CD14-positive monocyte (primary cell): ENCODE measurements at regions not wholly inside any gene's neighbourhood (a gene's known extent, or its start where the extent isn't known, plus 50 kb on each side); places are given as distances from the start of the nearest gene placed in this dataset.
"Not testable (repeated sequence)": the region's sequence is repeated elsewhere in the genome, so short reads cannot be mapped to it uniquely, and the experiment has no call there.

Source experiments
- DNase-seq, 3 donors: peaks; one replicate each; pipeline ENCODE4 v3.0.0-alpha.2; 2011 to 2022
- H2AFZ ChIP-seq: 2 replicates; pipeline ENCODE4 v1.6.0; 2012; ENCODE audit warnings: mild to moderate bottlenecking, low read depth, low read length, inconsistent platforms; ENCODE audit not compliant: insufficient read depth, poor library complexity, severe bottlenecking
- H3K27ac ChIP-seq, 2 donors: 1 replicate in 1 of 2; 2 replicates in 1 of 2; pipeline ENCODE4 v1.5.1; 2012 to 2013; ENCODE audit warnings: low read length in 2 of 2, control low read depth in 1 of 2, inconsistent platforms in 1 of 2, low read depth in 1 of 2, mild to moderate bottlenecking in 1 of 2
- H3K27me3 ChIP-seq, 2 donors: one replicate each; pipeline versions ENCODE4 v1.6.0 to v1.6.1; 2011 to 2013; ENCODE audit warnings: low read length in 2 of 2; ENCODE audit not compliant: control insufficient read depth in 2 of 2, insufficient read depth in 2 of 2
- H3K36me3 ChIP-seq, 2 donors: replicated peaks in 1 of 2; 1 replicate in 1 of 2; 2 replicates in 1 of 2; pipeline versions ENCODE4 v1.5.1 to v1.6.1; 2012 to 2013; ENCODE audit warnings: low read length in 2 of 2, control low read depth in 1 of 2, inconsistent platforms in 1 of 2, mild to moderate bottlenecking in 1 of 2; ENCODE audit not compliant: insufficient read depth in 2 of 2, control insufficient read depth in 1 of 2
- H3K4me1 ChIP-seq, 2 donors: 1 replicate in 1 of 2; 2 replicates in 1 of 2; pipeline versions ENCODE4 v1.5.1 to v1.6.1; 2012 to 2013; ENCODE audit warnings: low read length in 2 of 2, control low read depth in 1 of 2, inconsistent platforms in 1 of 2, mild to moderate bottlenecking in 1 of 2, moderate library complexity in 1 of 2; ENCODE audit not compliant: insufficient read depth in 2 of 2, control insufficient read depth in 1 of 2
- H3K4me2 ChIP-seq: replicated peaks from 2 replicates; pipeline ENCODE3; 2012; ENCODE audit warnings: low read length, moderate library complexity, mild to moderate bottlenecking; ENCODE audit not compliant: poor library complexity, severe bottlenecking; ENCODE audit errors: extremely low read depth
- H3K4me3 ChIP-seq, 3 experiments: fragments of 200-600 bp in 1 of 3; sonication (generic) in 1 of 3; replicated peaks in 1 of 3; 1 replicate in 2 of 3; 2 replicates in 1 of 3; pipeline ENCODE4 v1.5.1; 2011 to 2013; ENCODE audit warnings: low read length in 3 of 3, mild to moderate bottlenecking in 3 of 3, control low read depth in 2 of 3, low read depth in 2 of 3, inconsistent platforms in 1 of 3, moderate library complexity in 1 of 3
- H3K79me2 ChIP-seq: 2 replicates; pipeline ENCODE4 v1.6.0; 2012; ENCODE audit warnings: mild to moderate bottlenecking, control low read depth, inconsistent platforms, low read length, moderate library complexity; ENCODE audit not compliant: insufficient read depth
- H3K9ac ChIP-seq: 2 replicates; pipeline ENCODE4 v1.6.0; 2017; ENCODE audit warnings: low read length, mild to moderate bottlenecking; ENCODE audit not compliant: insufficient read depth, poor library complexity, severe bottlenecking
- H3K9me3 ChIP-seq, 2 donors: replicated peaks in 1 of 2; 1 replicate in 1 of 2; 2 replicates in 1 of 2; pipeline versions ENCODE4 v1.5.1 to v1.6.1; 2012 to 2013; ENCODE audit warnings: low read length in 2 of 2, control low read depth in 1 of 2; ENCODE audit not compliant: control insufficient read depth in 1 of 2, insufficient read depth in 1 of 2
- H4K20me1 ChIP-seq: 2 replicates; pipeline ENCODE4 v1.6.0; 2012; ENCODE audit warnings: mild to moderate bottlenecking, low read length, control low read depth, moderate library complexity; ENCODE audit not compliant: insufficient read depth
- H3K27ac Mint-ChIP-seq, 7 donors: one replicate each; pipeline ENCODE4 v1.8.0; 2020; ENCODE audit warnings: mild to moderate bottlenecking in 7 of 7, mixed read lengths in 7 of 7, moderate library complexity in 6 of 7, inconsistent platforms in 2 of 7
- H3K27me3 Mint-ChIP-seq, 3 donors: one replicate each; pipeline ENCODE4 v1.8.0; 2021 to 2022; ENCODE audit warnings: low read depth in 3 of 3, mild to moderate bottlenecking in 3 of 3, mixed read lengths in 3 of 3, moderate library complexity in 3 of 3, inconsistent platforms in 1 of 3
- H3K36me3 Mint-ChIP-seq, 2 donors: one replicate each; pipeline ENCODE4 v1.8.0; 2020; ENCODE audit warnings: mixed read lengths in 2 of 2, inconsistent platforms in 1 of 2, mild to moderate bottlenecking in 1 of 2
- H3K4me1 Mint-ChIP-seq: one replicate; pipeline ENCODE4 v1.8.0; 2020; ENCODE audit warnings: mild to moderate bottlenecking, mixed read lengths
- H3K4me3 Mint-ChIP-seq, 2 donors: one replicate each; pipeline ENCODE4 v1.8.0; 2020; ENCODE audit warnings: mild to moderate bottlenecking in 2 of 2, mixed read lengths in 2 of 2, moderate library complexity in 1 of 2
- H3K9me3 Mint-ChIP-seq, 7 donors: one replicate each; pipeline ENCODE4 v1.8.0; 2020 to 2022; ENCODE audit warnings: mixed read lengths in 7 of 7, mild to moderate bottlenecking in 6 of 7, moderate library complexity in 6 of 7, inconsistent platforms in 2 of 7
- CTCF ChIP-seq: fragments of 200-600 bp; IDR thresholded peaks from one replicate; pipeline ENCODE4 v1.8.0; 2022; ENCODE audit warnings: antibody characterized with exemption, mild to moderate bottlenecking
- WGBS: methylation state at CpG from one replicate; pipeline ENCODE4 v1.1.5; 2013; ENCODE audit warnings: missing lambda C conversion rate; ENCODE audit not compliant: insufficient coverage; 5-methylcytosine and 5-hydroxymethylcytosine counted together
- intact Hi-C, 2 donors: fragments of 100-400 bp; cut with micrococcal nuclease; formaldehyde crosslinking; loops; one replicate each; pipeline versions ENCODE4 v1.15.0 to v1.15.1; 2023

GRCh38 chrX:87160435-87161010 is 357.1 kb upstream of the KLHL4 start:
- Mint-ChIP-seq H3K27me3 (peaks cover 0 to 2% (median 0%) of the 10 kb centered on the region in 3 donors), H3K36me3 (no peaks in the 10 kb centered on the region), H3K27ac (no peak overlapping the region), H3K4me1 (no peaks in the 10 kb centered on the region), H3K4me3 (no peak overlapping the region), H3K9me3 (no peaks in the 10 kb centered on the region)
- Histone ChIP-seq H2AFZ (no peak overlapping the region), H3K27ac (no peak overlapping the region), H3K4me1 (no peaks in the 10 kb centered on the region), H3K4me2 (no peak overlapping the region), H3K4me3 (no peak overlapping the region), H3K9ac (no peak overlapping the region), H3K9me3 (no peaks in the 10 kb centered on the region), H4K20me1 (no peaks in the 10 kb centered on the region), H3K79me2 (no peaks in the 10 kb centered on the region), H3K36me3 (no peaks in the 10 kb centered on the region), H3K27me3 (no peaks in the 10 kb centered on the region)
- no peak for DNase-seq
- TF ChIP-seq CTCF = no peak
- intact Hi-C loops = no loop called here
- 100% methylated on average over 1 of the region's 4 CpGs for WGBS

GRCh38 chrX:87167841-87168240 is 349.8 kb upstream of the KLHL4 start:
- Histone ChIP-seq H3K4me3 (no peak overlapping the region), H3K27me3 (no peaks in the 10 kb centered on the region), H3K36me3 (no peaks in the 10 kb centered on the region), H3K9ac (no peak overlapping the region), H3K4me2 (no peak overlapping the region), H3K9me3 (no peaks in the 10 kb centered on the region), H4K20me1 (no peaks in the 10 kb centered on the region), H3K4me1 (no peaks in the 10 kb centered on the region), H3K27ac (no peak overlapping the region), H2AFZ (no peak overlapping the region), H3K79me2 (no peaks in the 10 kb centered on the region)
- Mint-ChIP-seq H3K4me1 (no peaks in the 10 kb centered on the region), H3K27me3 (no peaks in the 10 kb centered on the region), H3K9me3 (peaks cover 0 to 5% (median 0%) of the 10 kb centered on the region in 7 donors), H3K4me3 (no peak overlapping the region), H3K36me3 (no peaks in the 10 kb centered on the region), H3K27ac (no peak overlapping the region)
- intact Hi-C loops = no loop called here
- TF ChIP-seq CTCF = no peak
- no peak for DNase-seq

- H3K4me3 ChIP-seq, H3K4me3 Mint-ChIP-seq, H2AFZ ChIP-seq, DNase-seq, intact Hi-C loops, H3K9me3 ChIP-seq, H3K36me3 ChIP-seq, H3K9ac ChIP-seq, H3K27ac ChIP-seq, H4K20me1 ChIP-seq, H3K27ac Mint-ChIP-seq, H3K27me3 Mint-ChIP-seq, H3K4me1 Mint-ChIP-seq, H3K4me2 ChIP-seq, H3K27me3 ChIP-seq, H3K4me1 ChIP-seq, H3K36me3 Mint-ChIP-seq, H3K79me2 ChIP-seq, H3K9me3 Mint-ChIP-seq: not testable (repeated sequence)
These were observed 339.6 kb upstream of the KLHL4 start for GRCh38 chrX:87178009-87178408.
